ENCODE measurements at regions not wholly inside any gene's neighbourhood (a gene's known extent, or its start where the extent isn't known, plus 50 kb on each side); places are given as distances from the start of the nearest gene placed in this dataset.
"Not testable (repeated sequence)": the region's sequence is repeated elsewhere in the genome, so short reads cannot be mapped to it uniquely, and the experiment has no call there.

DNA sequence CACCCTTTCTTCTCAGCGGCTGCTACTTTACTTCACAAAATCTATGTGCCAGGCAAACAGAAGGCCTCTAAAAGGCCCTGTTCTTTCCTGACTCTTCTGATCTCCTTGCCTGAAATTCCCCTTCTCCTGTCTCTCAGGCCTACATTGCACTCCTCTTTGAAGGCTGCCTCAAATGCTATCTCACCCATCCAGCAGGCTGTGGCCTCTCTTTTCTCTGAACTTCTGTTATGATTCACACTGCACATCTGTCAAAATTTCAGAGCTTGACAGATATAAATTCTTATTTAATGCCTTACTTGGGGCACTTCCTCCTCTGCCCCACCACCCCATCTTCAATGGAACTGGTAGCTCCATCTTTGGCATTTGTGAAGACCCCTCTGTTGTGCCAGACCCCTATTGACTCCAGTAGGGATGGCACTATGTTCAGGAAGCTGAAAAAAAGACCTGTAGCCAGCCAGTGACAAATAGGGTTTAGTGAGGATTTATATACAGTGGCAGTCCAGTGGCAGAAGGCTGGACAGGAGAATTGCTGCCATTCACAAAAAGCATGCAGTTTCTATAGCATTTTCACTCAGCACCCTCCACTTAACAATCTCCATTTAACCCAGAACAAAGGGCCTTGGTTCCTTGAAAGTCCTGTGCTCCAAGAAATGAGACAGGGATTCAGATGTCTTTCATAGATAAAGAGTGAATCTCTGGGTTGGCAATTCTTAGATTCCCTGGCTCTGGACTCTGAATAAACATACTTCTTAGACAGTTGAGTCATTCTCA lies 415.8 kb upstream of the GRM7 start:
- no peaks in the 10 kb centered on the region for H3K36me3 ChIP-seq (ENCODE audit: control insufficient read depth, insufficient read depth, low read length)
- H3K4me3 ChIP-seq (ENCODE audit: low read length), result no peak overlapping the region
- H3K9ac ChIP-seq (ENCODE audit: low read length), result no peak overlapping the region
- no peaks in the 10 kb centered on the region for H3K4me1 ChIP-seq (ENCODE audit: control insufficient read depth, insufficient read depth, low read length)
- no peaks in the 10 kb centered on the region for H3K27me3 ChIP-seq (ENCODE audit: control insufficient read depth, insufficient read depth, low read length)
- no peaks in the 10 kb centered on the region for H3K9me3 ChIP-seq (ENCODE audit: control insufficient read depth, low read length)

DNA sequence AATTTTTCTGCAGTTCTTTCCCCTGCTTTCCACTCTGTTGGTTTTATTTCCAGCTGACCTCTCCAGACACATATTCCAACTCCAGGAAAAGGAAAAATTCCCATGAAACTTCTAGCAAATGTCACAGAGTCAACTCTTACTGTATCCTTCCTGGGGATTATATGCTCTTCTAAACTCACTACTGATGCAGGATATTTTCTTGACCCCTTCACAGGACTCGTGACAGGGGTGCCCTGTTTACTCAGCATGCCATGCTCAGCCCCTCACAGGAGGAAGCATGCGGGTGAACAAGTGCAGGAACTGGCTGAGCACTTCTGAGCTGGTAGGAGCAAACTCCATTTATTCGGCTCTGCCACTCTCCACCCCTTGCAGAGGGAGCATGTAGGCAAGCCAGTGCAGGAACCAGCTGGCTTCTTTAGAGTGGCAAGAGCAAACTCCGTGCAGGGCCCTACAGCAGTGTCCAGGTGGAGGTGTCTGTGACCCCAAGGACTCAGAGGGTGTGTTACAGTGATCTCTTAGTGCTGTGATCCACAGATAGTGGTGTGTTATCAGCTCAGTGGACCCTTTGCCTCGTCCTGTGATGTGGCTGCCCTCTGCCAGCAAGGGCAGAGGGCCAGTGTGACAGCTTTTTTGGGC lies 413.6 kb upstream of the GRM7 start:
- no peaks in the 10 kb centered on the region for H3K9me3 ChIP-seq (ENCODE audit: control insufficient read depth, low read length)
- no peak overlapping the region for H3K4me3 ChIP-seq (ENCODE audit: low read length)
- no peaks in the 10 kb centered on the region for H3K36me3 ChIP-seq (ENCODE audit: control insufficient read depth, insufficient read depth, low read length)

DNA sequence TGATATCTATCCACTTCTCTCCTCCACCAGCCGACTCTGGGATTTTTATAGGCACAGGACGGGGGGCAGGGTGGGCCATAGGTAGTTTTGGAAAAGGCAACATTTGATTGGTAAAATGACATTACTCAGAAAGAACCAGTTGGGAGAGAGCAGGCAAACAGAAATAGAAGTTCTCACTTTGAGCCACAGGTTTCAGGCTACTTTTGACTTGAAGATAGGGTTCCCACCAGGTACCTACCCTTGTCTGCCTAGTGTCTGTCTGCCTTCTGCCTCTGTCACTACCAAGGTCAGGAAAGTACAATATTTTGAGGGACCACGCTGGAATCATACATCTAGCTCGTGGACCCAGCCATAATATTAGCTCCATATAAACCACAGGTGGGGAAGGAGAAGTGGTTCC lies 412.9 kb upstream of the GRM7 start:
- Histone ChIP-seq H3K27me3 (ENCODE audit: control insufficient read depth, insufficient read depth, low read length) (no peaks in the 10 kb centered on the region), H3K4me3 (ENCODE audit: low read length) (no peak overlapping the region), H3K9me3 (ENCODE audit: control insufficient read depth, low read length) (no peaks in the 10 kb centered on the region)

More for the DNA sequence above, 413.6 kb upstream of the GRM7 start:
- no peaks in the 10 kb centered on the region for H3K27me3 ChIP-seq (ENCODE audit: control insufficient read depth, insufficient read depth, low read length)
- H3K4me1 ChIP-seq (ENCODE audit: control insufficient read depth, insufficient read depth, low read length), result no peaks in the 10 kb centered on the region
- H3K9ac ChIP-seq (ENCODE audit: low read length), result no peak overlapping the region

DNA sequence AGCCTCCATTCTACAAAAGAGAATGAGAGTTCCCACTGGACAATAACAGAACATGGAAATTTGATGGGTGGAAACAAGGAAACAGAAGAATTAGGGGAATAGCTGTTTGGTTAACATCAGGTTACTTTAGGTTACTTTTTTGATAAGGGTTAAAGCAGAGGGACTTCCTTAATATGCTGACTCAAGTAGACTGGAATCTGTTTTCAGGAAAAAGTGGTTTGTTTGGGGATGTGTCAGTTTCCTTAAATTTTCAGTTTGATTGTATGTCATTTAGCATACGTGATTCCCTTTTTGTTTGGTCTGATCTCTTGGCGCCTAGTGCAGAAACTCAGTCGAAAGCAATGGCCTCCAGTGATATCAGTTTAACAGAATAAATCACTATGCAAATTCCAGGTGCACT lies 411.8 kb upstream of the GRM7 start:
- Histone ChIP-seq H3K4me1 (ENCODE audit: control insufficient read depth, insufficient read depth, low read length) (no peaks in the 10 kb centered on the region), H3K4me3 (ENCODE audit: low read length) (no peak overlapping the region), H3K36me3 (ENCODE audit: control insufficient read depth, insufficient read depth, low read length) (no peaks in the 10 kb centered on the region), H3K9ac (ENCODE audit: low read length) (no peak overlapping the region), H3K27me3 (ENCODE audit: control insufficient read depth, insufficient read depth, low read length) (no peaks in the 10 kb centered on the region), H3K9me3 (ENCODE audit: control insufficient read depth, low read length) (no peaks in the 10 kb centered on the region)

More for the DNA sequence above, 412.9 kb upstream of the GRM7 start:
- no peak overlapping the region for H3K9ac ChIP-seq (ENCODE audit: low read length)
- no peaks in the 10 kb centered on the region for H3K36me3 ChIP-seq (ENCODE audit: control insufficient read depth, insufficient read depth, low read length)
- H3K4me1 ChIP-seq (ENCODE audit: control insufficient read depth, insufficient read depth, low read length), result no peaks in the 10 kb centered on the region

DNA sequence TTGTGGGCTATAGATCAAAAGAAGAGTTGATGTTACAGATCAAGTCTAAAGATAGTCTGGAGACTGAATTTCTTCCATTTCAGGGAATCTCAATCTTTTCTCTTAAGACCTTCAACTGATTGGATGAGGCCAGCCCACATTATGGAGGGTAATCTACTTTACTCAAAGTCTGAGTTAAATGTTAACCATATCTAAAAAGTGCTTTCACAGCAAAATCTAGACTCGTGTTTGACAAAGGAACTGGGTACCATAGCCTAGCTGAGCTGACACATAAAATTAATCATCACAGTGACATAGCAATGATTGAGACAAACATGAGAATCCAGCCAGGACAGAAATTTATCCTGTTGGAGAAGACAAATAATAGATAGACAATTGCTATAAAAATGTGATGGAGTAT lies 407.9 kb upstream of the GRM7 start:
- Histone ChIP-seq H3K9ac (ENCODE audit: low read length) (no peak overlapping the region), H3K4me3 (ENCODE audit: low read length) (no peak overlapping the region), H3K36me3 (ENCODE audit: control insufficient read depth, insufficient read depth, low read length) (no peaks in the 10 kb centered on the region)

DNA sequence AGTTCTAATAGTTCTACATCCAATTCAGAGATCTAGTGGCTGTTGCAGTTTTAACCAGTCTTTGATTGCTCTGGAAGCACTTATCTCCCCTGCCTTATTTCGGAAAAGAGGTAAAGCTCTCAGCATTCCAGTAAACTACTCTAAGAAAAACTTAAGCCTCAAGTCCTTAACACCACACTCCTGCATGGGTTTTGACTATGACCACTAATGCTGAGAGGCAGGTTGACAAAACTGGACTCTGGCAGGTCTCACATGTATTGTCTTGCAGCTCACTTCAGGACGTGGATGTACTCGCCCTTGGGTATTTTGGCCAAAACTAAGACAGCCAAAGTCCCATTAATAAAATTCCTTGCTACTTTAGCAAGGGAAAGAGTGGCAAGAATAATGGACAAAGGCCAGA lies 405.9 kb upstream of the GRM7 start:
- Histone ChIP-seq H3K27me3 (ENCODE audit: control insufficient read depth, insufficient read depth, low read length) (no peaks in the 10 kb centered on the region), H3K36me3 (ENCODE audit: control insufficient read depth, insufficient read depth, low read length) (no peaks in the 10 kb centered on the region), H3K4me3 (ENCODE audit: low read length) (no peak overlapping the region), H3K9ac (ENCODE audit: low read length) (no peak overlapping the region), H3K9me3 (ENCODE audit: control insufficient read depth, low read length) (no peaks in the 10 kb centered on the region), H3K4me1 (ENCODE audit: control insufficient read depth, insufficient read depth, low read length) (no peaks in the 10 kb centered on the region)

More for the DNA sequence above, 407.9 kb upstream of the GRM7 start:
- Histone ChIP-seq H3K4me1 (ENCODE audit: control insufficient read depth, insufficient read depth, low read length) (no peaks in the 10 kb centered on the region), H3K9me3 (ENCODE audit: control insufficient read depth, low read length) (no peaks in the 10 kb centered on the region), H3K27me3 (ENCODE audit: control insufficient read depth, insufficient read depth, low read length) (no peaks in the 10 kb centered on the region)

DNA sequence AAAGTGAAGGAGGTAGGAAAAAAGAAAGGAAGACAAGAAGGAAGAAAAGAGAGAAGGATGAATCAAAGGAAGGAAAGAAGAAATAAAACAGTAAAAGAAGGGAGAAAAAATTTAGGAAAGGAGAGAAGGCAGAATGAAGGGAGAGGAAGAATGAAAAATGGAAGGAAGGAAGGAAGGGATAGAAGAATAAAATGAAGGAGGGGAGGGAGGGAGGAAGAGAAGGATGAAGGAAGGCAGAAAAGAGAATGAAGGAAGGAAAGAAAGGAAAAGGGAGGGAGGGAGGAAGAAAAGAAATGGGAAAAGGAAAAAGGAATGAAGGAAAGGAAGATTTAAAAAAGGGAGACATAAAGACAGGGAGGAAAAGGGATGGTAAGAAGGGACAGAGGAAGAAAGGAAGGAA lies 393.7 kb upstream of the GRM7 start:
- Histone ChIP-seq H3K9ac (ENCODE audit: low read length) (no peak overlapping the region), H3K9me3 (ENCODE audit: control insufficient read depth, low read length) (no peaks in the 10 kb centered on the region), H3K36me3 (ENCODE audit: control insufficient read depth, insufficient read depth, low read length) (no peaks in the 10 kb centered on the region), H3K27me3 (ENCODE audit: control insufficient read depth, insufficient read depth, low read length) (no peaks in the 10 kb centered on the region), H3K4me3 (ENCODE audit: low read length) (no peak overlapping the region), H3K4me1 (ENCODE audit: control insufficient read depth, insufficient read depth, low read length) (no peaks in the 10 kb centered on the region)

DNA sequence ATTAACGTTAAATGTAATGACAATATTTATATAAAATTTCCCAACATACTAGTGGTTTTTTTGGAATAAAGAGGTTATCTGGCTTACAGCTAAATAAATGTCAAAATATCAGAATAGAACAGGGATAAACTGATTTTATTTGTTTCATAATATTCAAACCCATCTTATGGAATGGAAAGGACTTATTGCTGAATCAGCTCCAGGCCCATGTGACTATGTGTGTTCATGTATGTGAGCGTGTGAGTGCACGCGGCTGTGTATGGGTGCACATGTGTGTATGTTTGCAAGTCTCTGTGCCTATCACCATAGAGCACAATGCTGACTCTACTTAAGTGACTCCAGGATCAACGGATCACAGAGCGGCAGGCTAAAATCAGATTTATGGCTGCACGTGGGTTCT lies 392.3 kb upstream of the GRM7 start:
- H3K27me3 ChIP-seq (ENCODE audit: control insufficient read depth, insufficient read depth, low read length), result no peaks in the 10 kb centered on the region
- no peaks in the 10 kb centered on the region for H3K9me3 ChIP-seq (ENCODE audit: control insufficient read depth, low read length)
- H3K9ac ChIP-seq (ENCODE audit: low read length), result no peak overlapping the region
- no peaks in the 10 kb centered on the region for H3K36me3 ChIP-seq (ENCODE audit: control insufficient read depth, insufficient read depth, low read length)
- H3K4me1 ChIP-seq (ENCODE audit: control insufficient read depth, insufficient read depth, low read length), result no peaks in the 10 kb centered on the region
- H3K4me3 ChIP-seq (ENCODE audit: low read length), result no peak overlapping the region

DNA sequence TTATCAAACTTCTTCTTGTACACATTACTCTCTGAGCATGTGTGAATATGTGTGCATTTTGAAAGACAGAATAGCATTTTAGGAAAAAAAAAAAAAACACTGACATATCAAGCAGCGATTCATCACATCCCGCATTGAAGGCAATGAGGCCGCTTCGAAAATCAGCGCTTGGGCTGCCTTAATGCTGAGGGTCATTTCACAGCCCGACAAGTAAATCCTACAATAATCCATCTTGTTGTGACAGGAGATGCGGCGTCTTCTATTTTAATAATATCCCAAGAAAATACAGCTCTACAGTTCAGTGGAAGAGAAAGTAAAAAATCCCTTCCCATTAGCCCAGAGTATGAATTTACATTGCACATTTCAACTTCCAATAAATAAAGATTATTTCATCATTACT lies 389.2 kb upstream of the GRM7 start:
- no peak overlapping the region for H3K4me3 ChIP-seq (ENCODE audit: low read length)
- H3K9ac ChIP-seq (ENCODE audit: low read length), result no peak overlapping the region
- no peaks in the 10 kb centered on the region for H3K36me3 ChIP-seq (ENCODE audit: control insufficient read depth, insufficient read depth, low read length)
- no peaks in the 10 kb centered on the region for H3K4me1 ChIP-seq (ENCODE audit: control insufficient read depth, insufficient read depth, low read length)
- no peaks in the 10 kb centered on the region for H3K27me3 ChIP-seq (ENCODE audit: control insufficient read depth, insufficient read depth, low read length)
- H3K9me3 ChIP-seq (ENCODE audit: control insufficient read depth, low read length), result no peaks in the 10 kb centered on the region

DNA sequence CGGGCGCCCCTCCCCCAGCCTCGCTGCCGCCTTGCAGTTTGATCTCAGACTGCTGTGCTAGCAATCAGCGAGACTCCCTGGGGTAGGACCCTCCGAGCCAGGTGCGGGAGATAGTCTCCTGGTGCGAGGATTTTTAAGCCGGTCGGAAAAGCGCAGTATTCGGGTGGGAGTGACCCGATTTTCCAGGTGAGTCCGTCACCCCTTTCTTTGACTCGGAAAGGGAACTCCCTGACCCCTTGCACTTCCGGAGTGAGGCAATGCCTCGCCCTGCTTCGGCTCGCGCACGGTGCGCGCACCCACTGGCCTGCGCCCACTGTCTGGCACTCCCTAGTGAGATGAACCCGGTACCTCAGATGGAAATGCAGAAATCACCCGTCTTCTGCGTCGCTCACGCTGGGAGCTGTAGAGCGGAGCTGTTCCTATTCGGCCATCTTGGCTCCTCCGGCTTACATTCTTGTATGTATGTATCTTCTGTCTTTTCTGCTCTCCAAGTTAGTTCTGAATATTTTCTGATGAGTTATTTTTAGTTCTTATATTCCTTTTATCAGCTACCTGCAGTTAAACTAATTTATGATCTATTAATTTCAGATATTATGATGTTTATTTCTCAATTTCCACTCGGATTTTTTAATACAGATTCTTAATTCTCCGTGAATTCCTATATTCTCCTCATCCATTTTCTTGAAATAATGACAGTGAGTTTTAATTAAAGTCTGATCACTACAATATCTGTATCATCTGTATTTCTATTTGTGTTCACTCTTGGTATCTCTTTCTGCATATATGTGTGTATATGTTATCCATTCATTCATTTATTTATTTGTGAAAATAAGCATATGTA lies 370.2 kb upstream of the GRM7 start:
- not testable (repeated sequence) for H3K4me3 ChIP-seq (ENCODE audit: low read length); H3K4me1 ChIP-seq (ENCODE audit: control insufficient read depth, insufficient read depth, low read length); H3K27me3 ChIP-seq (ENCODE audit: control insufficient read depth, insufficient read depth, low read length); H3K9me3 ChIP-seq (ENCODE audit: control insufficient read depth, low read length); H3K36me3 ChIP-seq (ENCODE audit: control insufficient read depth, insufficient read depth, low read length); H3K9ac ChIP-seq (ENCODE audit: low read length)

DNA sequence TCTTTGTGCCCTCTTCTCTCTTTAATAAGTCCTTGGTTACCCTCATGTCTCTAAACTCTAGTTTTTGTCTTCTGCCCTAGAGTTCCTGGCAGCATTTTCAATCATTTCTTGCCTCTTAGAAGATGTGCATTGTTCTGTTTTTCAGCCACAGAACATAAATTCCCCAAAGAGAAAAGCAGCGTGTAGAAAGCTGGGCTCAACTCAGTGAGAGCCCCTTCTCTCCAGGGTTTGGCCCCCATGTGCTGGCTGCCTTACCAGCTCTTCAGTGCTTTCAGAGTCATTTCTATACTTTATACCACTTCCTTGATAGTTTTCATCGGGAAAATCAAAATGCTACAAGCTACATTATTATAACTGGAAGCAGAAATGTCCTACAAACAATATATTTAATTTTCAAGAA lies 369.1 kb upstream of the GRM7 start:
- no peaks in the 10 kb centered on the region for H3K4me1 ChIP-seq (ENCODE audit: control insufficient read depth, insufficient read depth, low read length)
- no peak overlapping the region for H3K4me3 ChIP-seq (ENCODE audit: low read length)
- H3K36me3 ChIP-seq (ENCODE audit: control insufficient read depth, insufficient read depth, low read length), result no peaks in the 10 kb centered on the region
- no peaks in the 10 kb centered on the region for H3K27me3 ChIP-seq (ENCODE audit: control insufficient read depth, insufficient read depth, low read length)
- no peak overlapping the region for H3K9ac ChIP-seq (ENCODE audit: low read length)
- no peaks in the 10 kb centered on the region for H3K9me3 ChIP-seq (ENCODE audit: control insufficient read depth, low read length)

DNA sequence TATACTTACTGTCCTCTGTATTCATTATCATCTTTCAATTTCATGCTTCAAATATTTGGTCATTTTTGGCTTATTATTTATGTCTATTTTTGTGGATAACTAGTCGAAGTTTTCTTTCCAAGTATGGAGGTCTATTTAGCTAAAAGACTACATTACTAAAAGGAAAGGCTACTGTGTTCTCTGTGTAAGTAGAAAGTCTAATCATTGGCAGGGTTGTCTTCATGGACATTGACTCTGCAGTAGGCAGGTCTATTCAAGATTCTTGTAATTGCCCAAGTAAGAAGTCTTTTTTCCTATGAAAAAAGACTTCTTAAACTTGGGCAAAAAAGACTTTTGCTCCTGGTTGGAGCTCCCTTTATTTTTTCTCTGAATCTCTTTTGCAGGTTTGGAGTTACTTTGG lies 368.6 kb upstream of the GRM7 start:
- no peaks in the 10 kb centered on the region for H3K27me3 ChIP-seq (ENCODE audit: control insufficient read depth, insufficient read depth, low read length)
- H3K4me1 ChIP-seq (ENCODE audit: control insufficient read depth, insufficient read depth, low read length), result no peaks in the 10 kb centered on the region
- no peaks in the 10 kb centered on the region for H3K36me3 ChIP-seq (ENCODE audit: control insufficient read depth, insufficient read depth, low read length)
- H3K9me3 ChIP-seq (ENCODE audit: control insufficient read depth, low read length), result no peaks in the 10 kb centered on the region
- no peak overlapping the region for H3K4me3 ChIP-seq (ENCODE audit: low read length)
- no peak overlapping the region for H3K9ac ChIP-seq (ENCODE audit: low read length)

Data from mucosa of stomach (tissue), 1 donor.